NCI-H146 treated with DMSO at 0.1 percent for 48 hours (cell line): ENCODE measurements at regions not wholly inside any gene's neighbourhood (a gene's known extent, or its start where the extent isn't known, plus 50 kb on each side); places are given as distances from the start of the nearest gene placed in this dataset.
"Not testable (repeated sequence)": the region's sequence is repeated elsewhere in the genome, so short reads cannot be mapped to it uniquely, and the experiment has no call there.

Experiments
- DNase-seq: peaks from one replicate; lab custom pipeline; 2025; ENCODE audit not compliant: unreplicated experiment; lab: John Stamatoyannopoulos, UW

DNA sequence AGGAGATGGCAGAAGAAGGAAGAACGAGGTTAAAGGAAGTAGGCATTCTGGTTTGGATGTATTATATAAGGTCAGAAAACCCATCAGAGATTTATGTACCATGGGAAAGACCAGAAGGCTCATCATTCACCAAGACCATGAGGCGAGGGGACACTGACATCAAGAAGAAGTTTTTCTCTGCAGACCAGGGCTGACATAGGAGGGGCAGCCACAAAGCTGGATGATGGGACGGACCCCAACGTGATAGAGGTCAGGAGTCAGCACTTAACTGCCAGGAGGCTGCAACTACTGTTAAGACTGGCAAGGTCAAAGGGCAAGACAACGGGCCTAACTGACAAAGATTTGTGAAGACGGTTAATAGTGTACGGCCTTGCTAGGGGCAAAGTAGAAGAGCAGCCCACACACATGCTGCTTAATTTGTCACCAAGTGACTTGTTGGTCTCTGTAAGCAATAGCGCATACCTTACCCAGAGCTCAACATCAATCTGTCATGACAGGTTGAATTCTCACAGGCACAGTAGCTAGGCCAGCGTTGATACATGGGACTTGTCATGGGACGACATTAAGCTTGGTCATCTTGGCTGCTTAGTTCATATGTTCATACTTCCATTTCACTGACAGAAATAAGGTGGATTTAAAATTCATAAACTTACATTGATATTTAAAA lies 579.7 kb upstream of the CDH10 start:
- DNase-seq, result no peak

DNA sequence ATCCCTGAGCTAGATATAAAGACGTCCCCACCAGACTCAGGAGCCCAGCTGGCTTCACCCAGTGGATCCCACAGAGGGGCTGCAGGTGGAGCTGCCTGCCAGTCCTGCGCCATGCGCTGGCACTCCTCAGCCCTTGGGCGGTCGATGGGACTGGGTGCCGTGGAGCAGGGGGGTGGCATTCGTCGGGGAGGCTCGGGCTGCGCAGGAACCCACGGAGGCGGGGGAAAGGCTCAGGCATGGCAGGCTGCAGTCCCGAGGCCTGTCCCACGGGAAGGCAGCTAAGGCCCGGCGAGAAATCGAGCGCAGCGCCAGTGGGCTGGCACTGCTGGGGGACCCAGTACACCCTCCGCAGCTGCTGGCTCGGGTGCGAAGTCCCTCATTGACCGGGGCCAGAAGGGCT lies 555.1 kb upstream of the CDH10 start:
- DNase-seq, result not testable (repeated sequence)

DNA sequence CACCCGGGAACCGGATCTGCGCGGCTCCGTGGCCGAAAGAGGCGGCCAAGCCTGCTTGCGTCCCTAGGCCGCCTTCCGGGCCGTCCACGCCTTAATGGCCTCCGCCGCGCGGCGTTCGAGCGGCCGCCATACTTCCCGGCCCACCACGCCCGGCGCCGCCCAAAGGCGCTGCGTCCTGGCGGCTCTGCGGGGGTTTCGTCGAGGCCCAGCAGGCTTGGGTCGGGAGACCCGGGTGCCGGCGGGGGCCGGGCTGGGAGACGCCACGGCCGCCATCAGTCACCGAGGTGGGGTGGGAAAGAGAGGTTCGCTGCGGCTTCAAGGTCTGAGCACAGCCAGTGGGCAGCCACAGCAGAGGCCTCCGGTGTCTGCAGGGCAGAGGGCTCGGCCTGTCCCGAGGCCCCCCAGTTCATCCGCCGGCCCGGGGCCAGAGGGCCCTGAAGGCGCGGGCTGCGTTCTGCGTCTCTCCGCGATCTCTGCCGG lies 545.8 kb upstream of the CDH10 start:
- DNase-seq, result no peak

DNA sequence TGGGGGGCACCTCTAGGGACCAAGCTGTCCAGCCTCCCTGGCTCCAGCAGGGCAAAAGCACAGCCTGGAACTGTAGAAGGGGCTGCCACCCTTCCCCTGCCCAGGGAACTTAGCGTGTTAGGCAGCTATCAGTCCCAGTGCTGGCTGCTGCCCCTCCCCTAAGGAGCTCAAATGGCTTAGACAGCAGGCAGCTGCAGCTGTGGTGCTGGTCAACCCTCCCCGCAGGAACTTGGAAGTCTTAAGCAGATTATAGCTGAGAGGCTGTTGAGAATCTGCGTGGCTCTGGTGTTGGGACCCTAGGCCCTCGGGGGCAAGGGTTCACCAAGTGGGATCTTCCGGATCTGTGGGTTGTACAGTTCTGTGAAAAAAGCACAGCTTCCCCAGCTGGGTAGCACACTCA lies 536.5 kb upstream of the CDH10 start:
- DNase-seq, result no peak

DNA sequence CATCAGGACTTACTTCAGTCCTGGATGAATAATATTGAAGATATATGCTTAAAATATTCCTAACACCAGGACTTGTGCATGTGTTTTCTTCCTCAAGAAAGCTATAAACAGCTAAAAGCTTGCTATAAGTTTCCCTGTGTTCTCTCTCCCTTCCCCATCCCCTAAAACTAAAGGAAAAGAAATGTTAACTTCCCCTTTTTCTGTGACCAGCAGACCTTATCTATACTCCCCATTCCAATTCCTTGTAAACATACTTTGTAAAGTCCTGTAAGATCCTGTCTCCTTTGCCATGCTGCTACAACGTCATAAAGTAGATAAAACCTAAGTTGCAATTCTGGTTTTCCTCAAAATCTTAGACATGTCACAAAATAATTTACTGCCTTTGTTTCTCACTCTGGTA lies 517.8 kb upstream of the CDH10 start:
- DNase-seq, result not testable (repeated sequence)

DNA sequence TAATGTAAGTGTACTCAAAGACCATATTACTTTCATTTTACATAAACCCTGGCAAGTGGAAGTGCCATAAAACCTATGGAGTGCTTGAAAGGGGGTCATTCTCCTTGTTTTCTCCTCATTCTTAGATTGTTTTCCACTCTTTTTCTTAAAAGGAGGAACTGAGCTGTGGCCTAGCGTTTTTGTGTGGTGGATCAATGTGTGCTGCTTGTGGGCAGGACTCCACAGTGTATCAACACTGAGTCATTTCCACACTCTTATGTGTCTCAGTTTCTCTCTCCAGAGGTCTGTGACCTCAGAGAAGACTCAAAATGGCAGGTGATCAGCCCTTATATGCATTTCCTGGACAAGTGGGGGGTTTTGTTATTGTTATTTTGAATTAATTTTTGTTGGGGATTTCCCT lies 516.1 kb upstream of the CDH10 start:
- no peak for DNase-seq

DNA sequence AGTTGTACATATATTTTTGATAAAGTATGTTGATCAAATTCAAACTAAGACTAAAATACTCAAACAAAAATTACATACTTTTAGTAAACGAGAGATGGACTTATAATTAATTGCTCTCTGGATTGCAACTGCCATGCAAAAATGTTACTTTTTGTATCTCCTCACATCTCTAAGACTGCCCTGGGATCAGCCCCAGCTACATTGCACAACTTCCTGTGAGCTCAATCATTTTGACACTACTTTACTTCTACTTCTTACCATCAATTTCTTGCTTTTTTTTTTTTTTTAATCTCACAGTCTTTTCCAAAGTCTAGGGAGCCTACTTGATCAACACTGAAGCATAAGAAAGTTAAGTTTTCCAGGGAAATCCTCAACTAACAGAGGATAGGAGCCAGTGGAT lies 506.0 kb upstream of the CDH10 start:
- DNase-seq, result no peak

DNA sequence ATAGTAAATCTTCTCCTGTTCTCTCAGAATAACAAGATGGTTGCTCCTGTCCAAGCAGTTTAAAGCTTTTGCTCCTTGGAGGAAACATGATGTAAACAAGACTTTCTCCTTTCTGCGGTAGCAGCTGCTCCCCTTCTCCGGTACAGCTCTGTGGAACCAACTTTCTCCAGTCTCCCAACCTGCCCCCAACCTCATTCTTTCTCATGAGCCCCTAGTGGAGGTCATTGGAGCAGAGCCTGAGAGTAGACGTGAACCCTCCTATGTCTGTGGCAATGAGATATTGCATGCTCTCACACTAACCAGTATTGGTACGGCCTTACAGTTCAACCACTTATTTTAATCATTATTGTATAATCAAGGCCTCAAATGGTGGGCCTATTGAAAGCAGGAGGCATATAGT lies 483.8 kb upstream of the CDH10 start:
- DNase-seq, result no peak

DNA sequence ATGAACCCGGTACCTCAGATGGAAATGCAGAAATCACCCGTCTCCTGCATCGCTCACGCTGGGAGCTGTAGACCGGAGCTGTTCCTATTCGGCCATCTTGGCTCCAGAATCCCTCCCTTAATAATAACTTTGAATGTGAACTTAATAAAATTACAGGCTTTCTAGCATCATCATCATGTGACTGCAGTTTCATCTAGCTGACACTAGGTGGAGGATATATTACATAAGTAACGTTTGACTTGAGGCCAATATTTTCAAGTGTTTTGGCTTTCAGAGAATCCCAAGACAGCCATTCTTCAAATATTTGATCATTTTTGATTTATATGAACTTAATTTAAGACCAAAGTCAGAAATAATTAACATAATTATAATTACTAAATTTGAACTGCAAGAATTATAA lies 474.9 kb upstream of the CDH10 start:
- peak; percentile 6 for DNase-seq

DNA sequence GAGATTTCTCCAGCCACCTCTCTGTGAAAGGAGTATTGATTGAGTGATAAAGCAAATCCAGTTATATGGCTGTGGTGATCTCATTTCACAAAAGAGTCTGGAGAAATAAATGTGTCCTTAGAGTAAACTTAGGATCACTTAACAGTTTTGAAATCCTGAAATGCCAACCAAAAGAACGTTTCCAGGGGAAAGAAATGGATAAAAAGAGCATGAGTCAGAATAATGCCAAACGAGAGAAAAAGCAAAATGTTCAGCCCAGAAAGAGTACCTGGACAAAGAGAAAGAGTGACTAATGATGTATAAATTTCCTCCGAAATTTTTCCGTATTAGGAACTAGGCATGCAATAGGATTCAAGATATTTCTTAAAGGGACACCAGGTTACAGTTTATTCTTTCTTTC lies 463.1 kb upstream of the CDH10 start:
- no peak for DNase-seq

DNA sequence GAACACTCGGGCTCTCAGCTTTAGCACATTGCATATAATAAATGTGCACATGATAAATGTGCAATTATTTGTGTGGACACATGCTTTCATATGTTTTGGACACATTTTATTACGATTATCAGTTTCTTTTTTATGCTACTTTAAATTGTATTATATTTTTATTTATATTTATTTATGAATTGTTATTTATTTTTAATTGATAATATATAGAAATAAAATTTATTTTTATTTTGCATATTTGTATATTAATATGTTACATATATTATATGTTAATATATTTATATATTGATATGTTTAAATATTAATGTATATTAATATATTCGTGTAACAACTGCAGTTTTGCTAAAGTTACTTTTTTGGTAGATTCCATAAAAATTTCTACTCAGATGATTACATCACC lies 454.8 kb upstream of the CDH10 start:
- DNase-seq, result no peak

DNA sequence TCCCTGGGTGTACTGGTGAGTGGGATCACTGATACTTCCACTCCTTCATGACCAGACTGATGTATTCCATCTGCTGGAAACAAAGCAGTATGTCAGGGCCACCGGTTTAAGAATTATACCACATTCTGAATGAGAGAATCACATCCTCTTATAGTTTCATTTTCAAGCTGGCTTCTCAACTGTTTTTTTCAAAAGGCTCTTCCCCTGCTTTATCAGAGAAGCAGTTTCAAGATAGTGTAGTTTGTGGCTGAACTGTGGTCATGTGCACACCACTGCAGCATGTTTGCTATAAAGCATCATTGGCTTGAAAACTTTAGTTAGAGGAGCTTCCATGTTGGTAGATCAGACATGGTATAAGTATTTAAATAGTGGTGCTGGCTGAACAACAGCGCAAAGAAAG lies 450.5 kb upstream of the CDH10 start:
- DNase-seq, result no peak

DNA sequence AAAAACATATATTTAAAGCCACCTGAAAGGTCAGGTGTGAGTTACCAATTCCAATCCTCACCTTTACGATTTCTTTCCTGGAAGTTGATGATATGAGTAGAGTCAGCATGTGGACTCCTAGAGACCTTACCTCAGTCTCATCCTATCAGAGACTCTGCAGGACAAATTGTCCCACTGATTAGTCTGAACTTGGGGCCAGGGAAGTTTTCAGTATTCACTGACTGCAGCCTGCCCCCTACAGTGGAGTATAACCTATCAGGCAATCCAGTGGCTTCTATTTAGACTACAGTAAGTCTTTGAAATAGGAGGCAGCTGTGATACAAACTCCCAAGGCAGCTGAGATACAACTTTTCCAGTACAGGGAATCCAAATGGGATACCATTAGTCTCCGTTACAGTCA lies 449.4 kb upstream of the CDH10 start:
- no peak for DNase-seq

DNA sequence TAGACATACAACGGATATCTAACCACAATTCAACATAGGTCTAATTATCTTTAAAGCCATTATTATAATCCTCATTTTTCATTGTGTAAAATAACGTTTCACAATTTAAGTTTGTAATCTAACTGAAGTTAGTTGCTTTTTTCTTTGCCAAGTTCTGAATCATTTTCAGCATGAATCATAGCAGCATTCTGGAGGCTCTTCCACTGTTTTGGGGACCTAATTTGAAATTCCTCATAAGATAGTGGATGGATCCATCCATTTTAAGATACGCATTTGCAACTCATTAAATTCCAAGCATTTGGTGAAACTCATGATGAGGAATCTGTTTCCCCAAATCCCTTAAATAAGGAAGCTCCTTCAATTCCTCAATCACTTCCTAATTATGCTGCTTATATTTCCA lies 447.1 kb upstream of the CDH10 start:
- DNase-seq, result no peak

DNA sequence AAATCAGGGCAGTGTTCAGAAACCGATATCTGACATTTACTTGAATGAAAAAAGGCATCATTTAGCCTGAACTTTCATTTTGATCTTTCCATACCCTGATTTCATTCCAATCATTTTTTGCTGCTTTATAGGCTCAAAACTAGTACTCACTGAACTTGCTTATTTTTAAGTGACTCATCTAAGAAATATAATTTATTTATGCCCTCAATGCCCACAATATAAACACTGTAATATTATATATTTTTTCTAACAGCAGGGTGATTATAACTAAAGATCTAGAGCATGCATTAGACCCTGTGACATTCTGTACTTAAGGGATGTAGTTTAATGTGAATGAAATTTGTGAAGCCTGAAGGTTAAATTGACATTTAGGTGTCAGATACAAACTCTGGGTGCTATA lies 446.1 kb upstream of the CDH10 start:
- DNase-seq, result no peak

DNA sequence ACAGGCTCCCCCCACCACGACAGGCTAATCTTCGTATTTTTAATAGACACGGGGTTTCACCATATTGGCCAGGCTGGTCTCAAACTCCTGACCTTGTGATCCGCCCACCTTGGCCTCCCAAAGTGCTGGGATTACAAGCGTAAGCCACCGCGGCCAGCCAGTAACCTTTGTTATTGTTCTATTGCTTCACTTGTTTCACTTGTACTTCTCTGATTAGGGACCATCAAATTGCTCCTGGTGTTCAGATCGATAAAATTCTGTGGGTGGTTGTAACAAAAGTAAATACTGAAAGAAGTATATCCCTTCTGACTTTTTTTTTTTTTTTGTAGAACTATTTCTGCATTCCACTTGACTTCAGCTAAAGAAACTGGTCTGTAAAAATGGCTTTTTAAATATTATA lies 445.5 kb upstream of the CDH10 start:
- DNase-seq, result peak; percentile 58

DNA sequence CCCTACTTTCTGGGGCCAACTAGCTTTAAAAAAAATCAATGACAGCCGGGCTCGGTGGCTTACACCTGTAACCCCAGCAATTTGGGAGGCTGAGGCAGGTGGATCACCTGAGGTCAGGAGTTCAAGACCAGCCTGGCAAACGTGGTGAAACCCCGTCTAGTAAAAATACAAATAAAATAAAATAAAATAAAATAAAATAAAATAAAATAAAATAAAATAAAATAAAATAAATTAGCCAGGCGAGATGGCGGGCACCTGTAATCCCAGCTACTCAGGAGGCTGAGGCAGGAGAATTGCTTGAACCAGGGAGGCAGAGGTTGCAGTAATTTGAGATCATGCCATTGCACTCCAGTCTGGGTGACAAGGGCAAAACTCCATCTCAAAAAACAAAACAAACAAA lies 443.9 kb upstream of the CDH10 start:
- DNase-seq, result not testable (repeated sequence)

DNA sequence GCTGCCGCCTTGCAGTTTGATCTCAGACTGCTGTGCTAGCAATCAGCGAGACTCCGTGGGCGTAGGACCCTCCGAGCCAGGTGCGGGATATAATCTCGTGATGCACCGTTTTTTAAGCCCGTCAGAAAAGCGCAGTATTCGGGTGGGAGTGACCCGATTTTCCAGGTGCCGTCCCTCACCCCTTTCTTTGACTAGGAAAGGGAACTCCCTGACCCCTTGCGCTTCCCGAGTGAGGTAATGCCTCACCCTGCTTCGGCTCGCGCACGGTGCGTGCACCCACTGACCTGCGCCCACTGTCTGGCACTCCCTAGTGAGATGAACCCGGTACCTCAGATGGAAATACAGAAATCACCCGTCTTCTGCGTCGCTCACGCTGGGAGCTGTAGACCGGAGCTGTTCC lies 438.5 kb upstream of the CDH10 start:
- DNase-seq, result not testable (repeated sequence)

DNA sequence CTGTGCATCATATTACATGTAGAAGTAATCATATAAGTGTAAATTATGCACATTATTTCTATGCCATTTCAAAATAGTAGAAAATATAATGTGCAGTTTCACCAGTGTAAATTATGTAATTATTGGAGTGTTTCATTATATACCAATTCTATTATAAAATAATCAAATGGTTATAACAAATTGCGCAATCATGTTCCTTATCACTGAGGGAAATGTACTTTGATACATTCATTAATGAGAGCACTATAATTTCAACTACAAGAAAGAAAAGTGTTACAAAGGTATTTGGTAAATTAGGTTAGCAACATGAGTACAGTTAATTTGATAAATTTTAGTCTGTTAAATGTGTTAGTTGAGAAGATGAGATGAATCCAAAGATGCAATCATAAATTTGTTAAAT lies 421.5 kb upstream of the CDH10 start:
- DNase-seq, result no peak

DNA sequence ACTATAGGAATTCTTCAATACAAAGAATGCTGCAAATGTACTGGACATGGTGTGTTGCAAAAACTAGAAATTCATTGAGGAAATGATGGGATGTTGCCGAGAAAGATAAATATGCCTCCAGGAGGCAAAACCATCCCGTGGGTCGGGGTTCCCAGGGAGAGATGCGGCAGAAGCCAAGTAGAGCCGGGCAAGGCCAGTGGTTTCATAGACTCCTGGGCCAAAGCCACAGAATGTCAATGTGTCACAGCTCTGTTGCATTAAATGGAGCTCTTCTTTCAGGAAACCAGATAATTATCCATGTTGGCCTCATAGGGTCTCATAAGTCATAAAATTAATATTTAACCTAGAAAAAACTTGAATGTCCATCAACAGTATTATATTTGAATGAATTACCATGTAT lies 419.5 kb upstream of the CDH10 start:
- DNase-seq, result no peak

DNA sequence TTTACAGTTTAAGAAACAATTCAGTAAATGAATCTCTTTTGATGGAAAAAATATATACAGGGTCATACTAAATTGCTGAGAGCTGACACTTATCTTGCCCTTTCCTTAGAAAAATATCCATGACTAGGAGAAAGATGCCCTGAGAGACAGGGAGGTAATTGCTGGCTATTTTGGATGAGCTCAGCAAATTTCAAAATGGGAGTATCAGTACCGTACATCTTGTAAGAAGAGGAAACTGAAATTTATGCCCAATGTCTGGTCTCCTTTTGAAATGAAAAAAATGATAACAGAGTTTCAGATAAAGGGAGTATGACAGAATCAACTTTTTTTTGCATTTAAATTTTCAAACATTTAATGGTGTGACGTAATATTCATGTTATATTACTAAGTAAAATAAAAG lies 415.8 kb upstream of the CDH10 start:
- no peak for DNase-seq

DNA sequence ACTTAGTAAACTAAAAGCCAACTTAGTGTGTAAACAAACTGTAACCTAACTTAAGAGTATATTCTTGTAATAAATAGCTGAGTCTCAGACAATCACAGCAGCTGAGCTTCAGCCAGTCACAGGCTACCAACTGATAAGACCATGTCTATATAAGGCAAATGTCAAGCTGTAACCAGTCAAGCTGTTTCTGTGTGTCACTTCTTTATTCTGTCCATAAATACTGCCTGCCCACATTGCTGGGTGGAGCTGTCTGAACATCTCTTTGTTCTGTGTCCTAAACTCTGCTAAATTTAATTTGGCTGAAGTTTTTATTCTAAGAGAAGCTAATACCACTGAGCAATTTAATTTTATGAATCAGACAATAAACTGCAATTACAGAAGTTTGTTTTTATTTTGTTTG lies 412.1 kb upstream of the CDH10 start:
- DNase-seq, result no peak

DNA sequence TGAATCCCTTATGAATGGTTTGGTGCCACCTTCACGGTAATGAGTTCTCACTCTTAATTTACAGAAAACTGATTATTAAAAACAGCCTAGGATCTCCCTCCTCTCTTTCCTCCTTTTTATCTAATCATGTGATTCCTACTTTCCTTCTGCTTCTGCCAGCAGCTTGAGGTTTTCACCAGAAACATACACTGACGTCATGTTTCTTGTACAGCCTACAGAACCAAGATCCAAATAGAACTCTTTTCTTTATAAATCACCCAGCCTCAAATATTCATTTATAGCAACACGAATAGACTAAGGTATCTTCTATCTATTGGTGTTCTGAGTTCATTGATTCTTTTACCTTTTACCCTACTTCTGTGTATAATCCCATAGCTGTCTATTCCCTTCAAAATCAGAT lies 388.9 kb upstream of the CDH10 start:
- DNase-seq, result no peak

DNA sequence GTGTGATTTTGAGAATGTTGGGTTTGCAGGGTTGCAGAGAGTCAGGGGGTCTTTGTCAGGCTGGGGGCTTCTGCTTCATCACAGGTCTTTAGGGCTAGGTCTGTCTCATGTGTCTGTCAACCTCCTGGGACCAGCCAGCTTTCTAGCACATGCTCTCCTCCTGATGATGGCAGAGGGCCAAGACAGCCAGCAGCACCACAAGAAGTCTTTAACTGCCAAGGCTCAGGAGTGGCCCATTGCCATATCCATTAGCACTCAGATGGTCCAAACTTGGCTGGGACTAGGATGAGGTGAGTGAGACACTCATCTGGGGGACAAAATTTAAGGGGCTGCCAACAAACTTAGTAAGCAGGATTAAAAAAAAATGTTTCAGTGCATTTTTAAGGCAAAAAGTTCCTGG lies 384.2 kb upstream of the CDH10 start:
- DNase-seq, result no peak
